Neural cell (in vitro differentiated cells): ENCODE measurements at regions not wholly inside any gene's neighbourhood (a gene's known extent, or its start where the extent isn't known, plus 50 kb on each side); places are given as distances from the start of the nearest gene placed in this dataset.

ENCODE experiments used
- H2AFZ ChIP-seq: fragments of 200-600, 300-800 bp; sonication (generic), shearing (Covaris generic); 2 replicates; pipeline ENCODE4 v1.6.0; 2014; ENCODE audit warnings: low read depth, mild to moderate bottlenecking, antibody characterized with exemption, low read length, moderate library complexity
- H3F3A ChIP-seq: fragments of 200-600 bp; shearing (Covaris generic); 2 replicates; pipeline ENCODE4 v1.6.1; 2016; ENCODE audit warnings: mild to moderate bottlenecking, moderate library complexity, mixed read lengths, antibody characterized with exemption, low read length; ENCODE audit not compliant: insufficient read depth, poor library complexity, severe bottlenecking
- H3K27ac ChIP-seq: fragments of 200-600, 300-800 bp; sonication (generic), shearing (Covaris generic); 2 replicates; pipeline ENCODE4 v1.5.1; 2014; ENCODE audit warnings: mild to moderate bottlenecking, low read length, moderate library complexity
- H3K27me3 ChIP-seq: fragments of 300-800, 200-600 bp; sonication (generic), shearing (Covaris generic); 2 replicates; pipeline ENCODE4 v1.6.0; 2014; ENCODE audit warnings: mild to moderate bottlenecking, low read depth, low read length, moderate library complexity; ENCODE audit not compliant: insufficient read depth
- H3K36me3 ChIP-seq: fragments of 300-800, 200-600 bp; sonication (generic), shearing (Covaris generic); 2 replicates; pipeline ENCODE4 v1.5.1; 2014; ENCODE audit warnings: mild to moderate bottlenecking, antibody characterized with exemption, low read length, moderate library complexity; ENCODE audit not compliant: insufficient read depth
- H3K4me2 ChIP-seq: fragments of 300-800, 200-600 bp; sonication (generic), shearing (Covaris generic); 2 replicates; pipeline ENCODE4 v1.6.0; 2014; ENCODE audit warnings: mild to moderate bottlenecking, low read length
- H3K4me3 ChIP-seq: fragments of 300-800, 200-600 bp; sonication (generic), shearing (Covaris generic); 2 replicates; pipeline ENCODE4 v1.5.1; 2014; ENCODE audit warnings: mild to moderate bottlenecking, low read length, moderate library complexity
- H3K79me2 ChIP-seq: fragments of 200-600 bp; shearing (Covaris generic); replicated peaks from 2 replicates; pipeline ENCODE4 v1.6.0; 2014; ENCODE audit warnings: mild to moderate bottlenecking, low read length, moderate library complexity; ENCODE audit not compliant: insufficient read depth
- H3K9ac ChIP-seq: fragments of 300-800, 200-600 bp; sonication (generic), shearing (Covaris generic); 2 replicates; pipeline ENCODE4 v1.6.1; 2016; ENCODE audit warnings: mild to moderate bottlenecking, low read length, mixed read lengths
- H3K9me2 ChIP-seq: fragments of 200-600 bp; shearing (Covaris generic); 2 replicates; pipeline ENCODE4 v1.6.1; 2016; ENCODE audit warnings: mild to moderate bottlenecking, low read length, mixed read lengths; ENCODE audit not compliant: insufficient read depth
- H3K9me3 ChIP-seq: fragments of 200-600, 300-800 bp; sonication (generic), shearing (Covaris generic); 2 replicates; pipeline ENCODE4 v1.6.1; 2016; ENCODE audit warnings: mild to moderate bottlenecking, mixed run types, low read length, moderate library complexity, mixed read lengths
- H4K20me1 ChIP-seq: fragments of 200-600 bp; shearing (Covaris generic); 2 replicates; pipeline ENCODE4 v1.6.1; 2016; ENCODE audit warnings: mild to moderate bottlenecking, mixed run types; ENCODE audit not compliant: insufficient read depth
- EP300 ChIP-seq: fragments of 450-650 bp; conservative IDR thresholded peaks from 2 replicates; pipeline ENCODE4 v1.6.1; 2014; ENCODE audit warnings: antibody characterized with exemption, mild to moderate bottlenecking, moderate library complexity; ENCODE audit not compliant: poor library complexity, severe bottlenecking
- EZH2 ChIP-seq: fragments of 200-600, 300-800 bp; shearing (Covaris generic), sonication (generic); IDR thresholded peaks from 2 replicates; pipeline ENCODE4 v1.6.1; 2014; ENCODE audit warnings: antibody characterized with exemption, low read length, borderline replicate concordance, mild to moderate bottlenecking; ENCODE audit not compliant: insufficient read depth, poor library complexity, severe bottlenecking
- MXI1 ChIP-seq: fragments of 450-650 bp; conservative IDR thresholded peaks from 2 replicates; pipeline ENCODE4 v1.6.1; 2014; ENCODE audit warnings: antibody characterized with exemption, mild to moderate bottlenecking; ENCODE audit not compliant: poor library complexity, severe bottlenecking
- POLR2AphosphoS5 ChIP-seq: IDR thresholded peaks from 2 replicates; pipeline ENCODE4 v1.6.1; 2012
- RAD21 ChIP-seq: fragments of 450-650 bp; conservative IDR thresholded peaks from 2 replicates; pipeline ENCODE4 v1.6.1; 2014; ENCODE audit warnings: antibody characterized with exemption, mild to moderate bottlenecking, moderate library complexity
- REST ChIP-seq: IDR thresholded peaks from 2 replicates; pipeline ENCODE4 v1.6.1; 2012; ENCODE audit warnings: borderline replicate concordance
- SMC3 ChIP-seq: fragments of 450-650 bp; conservative IDR thresholded peaks from 2 replicates; pipeline ENCODE4 v1.6.1; 2014; ENCODE audit warnings: antibody characterized with exemption, mild to moderate bottlenecking, moderate library complexity; ENCODE audit not compliant: poor library complexity
- TAF1 ChIP-seq: IDR thresholded peaks from 2 replicates; pipeline ENCODE4 v1.6.1; 2012; ENCODE audit warnings: low read depth
- TF ChIP-seq, protein P1 (sequence below): fragments of 450-650 bp; IDR thresholded peaks from 2 replicates; pipeline ENCODE4 v1.5.1; 2014; ENCODE audit warnings: antibody characterized with exemption, mild to moderate bottlenecking, moderate library complexity; ENCODE audit not compliant: poor library complexity, severe bottlenecking

DNA sequence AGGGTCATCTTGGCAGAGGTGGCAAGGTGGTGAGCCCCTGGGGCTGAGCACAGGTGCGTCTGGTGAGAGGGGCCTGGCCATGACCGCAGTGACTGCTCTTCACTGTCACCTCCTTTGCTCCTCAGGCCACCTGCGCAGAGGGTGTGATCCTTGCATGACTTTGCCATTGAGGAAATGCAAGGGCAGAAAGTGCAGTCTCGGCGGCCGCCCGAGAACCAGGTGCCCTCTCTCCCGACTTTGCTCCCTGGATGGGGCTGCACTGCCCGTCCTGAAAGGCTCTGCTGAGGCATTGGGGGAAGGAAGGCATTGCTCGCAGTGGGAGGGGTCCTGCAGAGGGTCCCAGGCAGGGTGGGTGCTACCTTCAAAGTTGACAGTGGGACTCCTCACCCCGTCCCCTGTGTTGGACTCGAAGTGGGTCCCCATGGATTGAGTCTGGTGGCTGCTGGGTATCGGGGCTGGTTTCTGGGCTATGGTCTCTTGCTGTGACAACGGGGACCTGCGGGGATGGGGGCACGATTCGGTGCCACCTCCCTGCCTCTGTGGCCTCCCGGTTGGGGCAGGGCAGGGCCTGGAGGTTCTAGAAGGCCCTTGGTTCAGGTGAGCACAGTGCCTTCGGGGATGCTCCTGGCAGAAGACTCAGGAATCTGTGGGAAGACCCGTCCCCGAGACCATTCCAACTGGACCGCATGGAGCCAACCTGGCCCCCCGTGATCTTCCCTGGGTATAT is 1239.4 kb downstream of the BRD1 start:
- no peaks in the 10 kb centered on the region for H3K9me2 ChIP-seq
- no peak overlapping the region for H2AFZ ChIP-seq
- H3K79me2 ChIP-seq = no peaks in the 10 kb centered on the region
- no peak for TF ChIP-seq RAD21
- no peak for TF ChIP-seq POLR2AphosphoS5
- no peak for TF ChIP-seq TAF1
- TF ChIP-seq SMC3 = no peak
- TF ChIP-seq REST = no peak
- TF ChIP-seq MXI1 = no peak
- no peak for TF ChIP-seq EZH2
- TF ChIP-seq, protein P1, sequence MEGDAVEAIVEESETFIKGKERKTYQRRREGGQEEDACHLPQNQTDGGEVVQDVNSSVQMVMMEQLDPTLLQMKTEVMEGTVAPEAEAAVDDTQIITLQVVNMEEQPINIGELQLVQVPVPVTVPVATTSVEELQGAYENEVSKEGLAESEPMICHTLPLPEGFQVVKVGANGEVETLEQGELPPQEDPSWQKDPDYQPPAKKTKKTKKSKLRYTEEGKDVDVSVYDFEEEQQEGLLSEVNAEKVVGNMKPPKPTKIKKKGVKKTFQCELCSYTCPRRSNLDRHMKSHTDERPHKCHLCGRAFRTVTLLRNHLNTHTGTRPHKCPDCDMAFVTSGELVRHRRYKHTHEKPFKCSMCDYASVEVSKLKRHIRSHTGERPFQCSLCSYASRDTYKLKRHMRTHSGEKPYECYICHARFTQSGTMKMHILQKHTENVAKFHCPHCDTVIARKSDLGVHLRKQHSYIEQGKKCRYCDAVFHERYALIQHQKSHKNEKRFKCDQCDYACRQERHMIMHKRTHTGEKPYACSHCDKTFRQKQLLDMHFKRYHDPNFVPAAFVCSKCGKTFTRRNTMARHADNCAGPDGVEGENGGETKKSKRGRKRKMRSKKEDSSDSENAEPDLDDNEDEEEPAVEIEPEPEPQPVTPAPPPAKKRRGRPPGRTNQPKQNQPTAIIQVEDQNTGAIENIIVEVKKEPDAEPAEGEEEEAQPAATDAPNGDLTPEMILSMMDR = no peak
- TF ChIP-seq EP300 = no peak
- no peaks in the 10 kb centered on the region for H3K36me3 ChIP-seq
- no peak overlapping the region for H3K27ac ChIP-seq
- H3K9ac ChIP-seq = no peak overlapping the region
- no peaks in the 10 kb centered on the region for H3K9me3 ChIP-seq
- no peaks in the 10 kb centered on the region for H4K20me1 ChIP-seq
- H3F3A ChIP-seq = no peaks in the 10 kb centered on the region
- H3K4me3 ChIP-seq = no peak overlapping the region
- no peak overlapping the region for H3K4me2 ChIP-seq
- H3K27me3 ChIP-seq = no peaks in the 10 kb centered on the region

DNA sequence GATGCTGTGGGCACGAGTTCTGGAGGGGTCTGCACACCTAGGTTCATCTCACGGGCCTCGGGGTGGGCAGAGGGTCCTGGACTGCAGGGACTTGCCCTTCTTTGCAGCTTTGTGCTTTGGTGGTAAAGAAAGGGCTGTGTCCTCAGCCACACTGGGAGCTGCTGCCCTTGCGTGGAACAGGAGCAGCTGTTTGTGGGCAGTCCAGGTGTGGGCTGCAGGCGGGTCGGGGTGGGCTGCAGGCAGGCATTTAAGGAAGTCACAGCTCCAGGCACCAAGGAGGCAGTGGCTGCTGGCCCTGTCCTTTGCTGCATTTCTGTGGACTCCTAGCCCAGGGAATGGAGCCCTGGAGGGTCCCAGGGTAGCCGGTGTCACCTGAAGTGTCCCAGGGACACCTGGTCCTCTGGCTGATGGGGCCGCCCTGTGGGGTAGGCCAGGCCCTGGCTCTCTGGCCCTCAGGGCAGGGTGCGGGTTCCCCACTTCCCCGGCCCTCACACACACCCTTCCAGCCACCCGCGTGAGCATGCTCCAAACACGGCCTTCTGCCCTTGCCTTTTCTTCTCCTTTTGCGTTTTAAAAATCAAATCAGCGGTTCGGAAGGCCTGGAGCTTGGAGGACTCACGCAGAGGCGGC is 1240.3 kb downstream of the BRD1 start:
- Histone ChIP-seq H4K20me1 (no peaks in the 10 kb centered on the region), H3K27me3 (no peaks in the 10 kb centered on the region), H3K4me3 (no peak overlapping the region), H3K9me3 (no peaks in the 10 kb centered on the region), H3K36me3 (no peaks in the 10 kb centered on the region), H3K9me2 (no peaks in the 10 kb centered on the region), H2AFZ (no peak overlapping the region), H3K79me2 (no peaks in the 10 kb centered on the region), H3K27ac (no peak overlapping the region), H3K9ac (no peak overlapping the region), H3K4me2 (no peak overlapping the region), H3F3A (no peaks in the 10 kb centered on the region)
- no peak for TF ChIP-seq EZH2
- TF ChIP-seq, protein P1 = no peak
- TF ChIP-seq MXI1 = no peak
